OCI-M1 (cell line): ENCODE measurements at regions not wholly inside any gene's neighbourhood (a gene's known extent, or its start where the extent isn't known, plus 50 kb on each side); places are given as distances from the start of the nearest gene placed in this dataset.

Source experiments
- DNase-seq: peaks from one replicate; lab custom pipeline; 2025; lab: John Stamatoyannopoulos, UW

GRCh38 chr3:5618170-5618569, 430.7 kb downstream of the EDEM1 start:
- DNase-seq: no peak

DNA sequence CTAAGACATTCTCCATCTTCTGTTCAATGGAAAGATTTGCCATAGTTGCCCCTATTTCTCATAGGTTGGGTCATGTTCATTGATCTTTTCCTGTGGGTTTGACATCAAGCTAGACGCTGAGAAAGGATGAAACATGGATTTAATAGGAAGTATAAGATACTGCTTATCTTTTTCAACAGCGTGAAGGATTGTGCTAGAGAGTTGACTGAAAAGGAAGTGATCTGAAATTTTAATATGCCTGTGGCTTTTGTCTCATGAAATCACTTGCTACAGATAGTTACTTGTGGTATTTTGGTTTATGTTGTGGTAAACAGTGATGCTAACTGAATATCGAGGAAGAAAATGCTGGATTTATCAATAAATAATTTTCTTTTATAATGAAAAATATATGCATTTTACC, 442.9 kb downstream of the EDEM1 start:
- peak; percentile 86 for DNase-seq

DNA sequence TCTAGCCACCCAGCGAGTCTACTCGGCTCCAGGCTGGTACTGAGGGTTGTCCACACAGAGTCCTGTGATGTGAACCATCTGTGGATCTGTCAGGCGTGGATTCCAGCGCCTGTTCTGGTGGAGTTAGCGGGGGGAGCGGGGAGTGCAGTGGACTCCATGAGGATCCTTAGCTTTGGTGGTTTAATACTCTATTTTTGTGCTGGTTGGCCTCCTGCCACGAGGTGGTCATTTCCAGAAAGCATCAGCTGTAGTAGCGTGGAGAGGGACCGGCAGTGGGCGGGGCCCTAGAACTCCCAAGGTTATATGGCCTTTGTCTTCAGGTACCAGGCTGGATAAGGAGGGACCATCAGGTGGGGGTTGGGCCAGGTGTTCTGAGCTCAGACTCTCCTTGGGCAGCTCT, 446.5 kb downstream of the EDEM1 start:
- no peak for DNase-seq

GRCh38 chr3:5634411-5634810, 446.9 kb downstream of the EDEM1 start:
- DNase-seq: no peak

- no peak for DNase-seq
Observed at GRCh38 chr3:5635746-5636145, 448.2 kb downstream of the EDEM1 start.

- no peak for DNase-seq
Observed at GRCh38 chr3:5638550-5638949, 451.0 kb downstream of the EDEM1 start.

- no peak for DNase-seq
Observed at GRCh38 chr3:5644773-5645670, 457.5 kb downstream of the EDEM1 start.

GRCh38 chr3:5645692-5646410, 458.3 kb downstream of the EDEM1 start:
- no peak for DNase-seq

- no peak for DNase-seq
Observed at GRCh38 chr3:5650303-5650702, 462.8 kb downstream of the EDEM1 start.

DNA sequence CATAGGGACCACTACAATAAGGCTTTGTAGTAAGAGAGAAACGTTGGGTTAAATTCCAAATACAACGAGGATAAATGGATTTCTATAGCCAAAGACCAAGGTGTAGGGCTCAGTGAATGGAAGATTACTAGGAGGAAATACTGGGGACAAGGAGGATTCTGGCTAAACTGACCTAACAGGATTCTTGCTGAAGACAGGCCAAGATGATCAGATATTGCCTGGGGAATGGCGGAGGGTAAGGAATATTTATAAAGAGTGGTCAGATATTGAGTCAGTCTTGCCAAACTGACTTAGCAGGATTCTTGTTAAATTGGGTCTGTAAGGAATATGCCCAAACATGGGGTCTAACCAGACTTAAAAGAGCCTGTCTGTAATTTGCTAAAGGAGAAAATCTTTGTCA, 463.8 kb downstream of the EDEM1 start:
- no peak for DNase-seq

GRCh38 chr3:5653426-5654143, 466.1 kb downstream of the EDEM1 start:
- DNase-seq: no peak

DNA sequence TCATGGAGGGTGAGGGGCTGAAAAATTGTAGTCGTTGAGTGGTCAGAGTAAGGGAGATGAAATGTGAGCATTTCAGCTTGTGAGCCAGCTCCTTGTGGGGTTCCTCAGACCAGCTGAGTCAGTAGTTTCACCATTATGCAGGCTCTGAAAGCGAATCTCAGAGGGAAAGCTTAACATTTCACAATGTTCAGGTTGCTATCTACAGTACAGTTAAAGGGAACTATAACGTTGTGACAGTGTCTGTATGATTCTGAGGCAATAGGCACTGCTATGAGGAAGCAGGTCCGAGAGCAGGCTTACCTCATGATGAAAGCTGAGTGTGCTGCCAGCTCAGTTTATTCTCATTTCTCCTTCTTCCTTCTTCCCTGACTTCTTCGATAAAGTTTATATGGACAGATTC, 469.6 kb downstream of the EDEM1 start:
- DNase-seq: no peak

DNA sequence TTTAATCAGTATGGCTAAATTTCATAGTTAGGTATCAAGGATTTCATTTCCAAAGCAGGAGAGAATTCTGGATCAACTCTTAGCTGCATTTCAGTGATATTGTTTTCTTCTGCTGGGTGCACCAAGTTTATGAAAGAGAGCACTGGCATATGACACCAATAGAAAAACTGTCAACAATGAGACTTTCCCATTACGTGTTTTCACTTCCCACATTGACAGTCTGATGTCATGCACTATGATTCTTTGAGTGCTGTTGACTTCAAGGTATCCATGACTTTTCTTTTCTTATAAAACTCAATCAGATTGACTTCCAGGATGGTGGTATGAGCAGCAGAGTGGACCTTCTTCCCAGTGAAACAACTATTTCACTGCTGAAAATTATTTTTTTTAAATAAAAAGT, 476.1 kb downstream of the EDEM1 start:
- DNase-seq: no peak

DNA sequence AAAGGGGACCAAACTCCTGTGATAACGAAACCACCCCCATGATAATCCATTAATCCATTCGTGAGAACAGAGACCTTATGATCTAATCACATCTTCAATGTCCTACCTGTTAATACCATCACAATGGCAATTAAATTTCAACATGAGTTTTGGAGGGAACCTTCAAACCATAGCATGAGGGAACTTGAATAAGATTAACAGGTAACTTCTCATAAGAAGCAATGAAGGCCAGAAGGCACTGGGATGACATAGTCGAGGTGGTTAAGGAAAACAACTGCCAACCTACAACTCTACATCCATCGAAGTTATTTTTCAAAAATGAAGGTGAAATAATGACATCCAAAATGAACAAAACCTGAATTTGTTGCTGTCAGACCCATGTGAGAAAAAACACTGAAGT, 478.9 kb downstream of the EDEM1 start:
- DNase-seq: peak; percentile 18

GRCh38 chr3:5673521-5673920, 486.0 kb downstream of the EDEM1 start:
- DNase-seq: no peak

- no peak for DNase-seq
Observed at GRCh38 chr3:5675319-5675718, 487.8 kb downstream of the EDEM1 start.

GRCh38 chr3:5677555-5677954, 490.0 kb downstream of the EDEM1 start:
- DNase-seq: no peak

- DNase-seq: no peak
Observed at GRCh38 chr3:5678248-5678647, 490.7 kb downstream of the EDEM1 start.

DNA sequence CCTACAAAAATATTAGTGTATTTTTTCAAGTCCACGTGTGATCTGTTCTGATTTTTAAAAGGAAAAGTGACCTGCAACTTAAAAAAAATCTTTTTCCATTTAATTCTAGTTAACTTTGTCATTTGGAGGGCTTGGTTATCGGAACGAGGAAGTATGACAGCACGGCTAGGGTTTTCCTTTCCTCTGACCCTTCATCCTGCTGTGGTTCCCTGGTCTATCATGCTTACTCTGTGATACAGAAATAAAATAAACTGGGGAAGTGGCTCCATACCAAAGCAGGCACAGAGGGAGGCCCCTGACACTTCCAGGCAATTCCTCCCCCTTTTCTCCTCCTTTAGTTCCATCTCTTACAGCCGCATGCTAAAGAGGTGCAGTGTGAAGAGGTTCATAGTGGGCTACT, 491.3 kb downstream of the EDEM1 start:
- no peak for DNase-seq

- DNase-seq: no peak
Observed at GRCh38 chr3:5687230-5687629, 499.7 kb downstream of the EDEM1 start.

- no peak for DNase-seq
Observed at GRCh38 chr3:5690490-5690889, 503.0 kb downstream of the EDEM1 start.

DNA sequence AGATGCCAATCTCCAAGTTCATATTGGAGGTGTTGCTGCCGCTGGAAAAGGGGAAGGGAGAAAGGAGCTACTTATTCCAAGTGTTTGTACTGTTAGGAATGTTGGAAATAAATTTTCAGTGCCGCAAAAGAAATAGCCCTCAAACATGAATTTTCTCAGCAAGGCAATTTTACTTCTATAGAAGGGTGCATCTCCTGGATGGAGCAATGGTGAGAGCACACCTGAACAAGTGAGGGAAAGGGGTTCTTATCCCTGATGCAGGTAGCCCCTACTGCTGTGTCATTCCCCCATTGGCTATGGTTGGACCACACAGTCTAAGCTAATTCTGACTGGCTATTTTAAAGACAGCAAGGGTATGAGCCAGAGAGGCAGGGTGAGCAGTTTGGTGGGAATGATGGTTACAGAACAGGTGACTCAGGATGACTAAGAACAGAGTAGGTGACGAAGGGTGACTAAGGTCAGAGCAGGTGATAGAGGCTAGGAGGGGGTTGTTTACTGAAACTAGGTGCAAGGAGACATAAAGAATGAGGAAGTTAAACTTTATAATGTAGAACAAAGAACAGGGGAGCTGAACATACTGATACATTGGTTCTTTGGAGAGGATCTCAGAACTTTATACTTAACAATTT, 503.5 kb downstream of the EDEM1 start:
- no peak for DNase-seq
